MCF 10A (cell line): ENCODE measurements at regions not wholly inside any gene's neighbourhood (a gene's known extent, or its start where the extent isn't known, plus 50 kb on each side); places are given as distances from the start of the nearest gene placed in this dataset.

Experiments
- BruUV-seq: library from RNA; stranded (reverse); fragments of 400-500 nt; replicated peaks from 2 replicates; lab custom pipeline; 2021; lab: Mats Ljungman, UMichigan
- CTCF ChIA-PET: fragments of 300-600 bp; sonication (Branson Sonifier 250); formaldehyde crosslinking; extraction: SDS; loops from one replicate; lab custom pipeline; 2021; ENCODE audit warnings: antibody characterized with exemption, inconsistent platforms; lab: Yijun Ruan, JAX
- POLR2A ChIA-PET: fragments of 300-600, 350-650 bp; sonication (Branson Sonifier 250); formaldehyde crosslinking; extraction: SDS; loops from one replicate; lab custom pipeline; 2020; ENCODE audit warnings: antibody characterized with exemption, inconsistent platforms; lab: Yijun Ruan, JAX
- DNase-seq: peaks from one replicate; pipeline ENCODE4 v3.0.0-alpha.2; 2018; ENCODE audit not compliant: unreplicated experiment
- H3K27ac Mint-ChIP-seq: one replicate; pipeline ENCODE4 v1.8.0; 2022; ENCODE audit warnings: mild to moderate bottlenecking, low read depth, mixed read lengths; ENCODE audit not compliant: unreplicated experiment
- H3K27me3 Mint-ChIP-seq: one replicate; pipeline ENCODE4 v1.8.0; 2022; ENCODE audit warnings: mixed read lengths; ENCODE audit not compliant: insufficient read depth, unreplicated experiment
- H3K36me3 Mint-ChIP-seq: one replicate; pipeline ENCODE4 v1.8.0; 2022; ENCODE audit warnings: mild to moderate bottlenecking, moderate library complexity, mixed read lengths; ENCODE audit not compliant: insufficient read depth, unreplicated experiment
- H3K4me1 Mint-ChIP-seq: one replicate; pipeline ENCODE4 v1.8.0; 2022; ENCODE audit warnings: mixed read lengths; ENCODE audit not compliant: insufficient read depth, unreplicated experiment
- H3K4me3 Mint-ChIP-seq: one replicate; pipeline ENCODE4 v1.8.0; 2022; ENCODE audit warnings: mild to moderate bottlenecking, moderate library complexity, mixed read lengths; ENCODE audit not compliant: unreplicated experiment
- H3K9me3 Mint-ChIP-seq: one replicate; pipeline ENCODE4 v1.8.0; 2022; ENCODE audit warnings: mixed read lengths; ENCODE audit not compliant: unreplicated experiment
- intact Hi-C: fragments of 100-400 bp; cut with micrococcal nuclease; formaldehyde crosslinking; loops from 2 replicates; pipeline ENCODE4 v1.14.1; 2022
- TF ChIP-seq, protein P1 (sequence below): fragments of 200-600 bp; IDR thresholded peaks from one replicate; pipeline ENCODE4 v1.8.0; 2022; ENCODE audit warnings: antibody characterized with exemption, mild to moderate bottlenecking; ENCODE audit not compliant: unreplicated experiment

DNA sequence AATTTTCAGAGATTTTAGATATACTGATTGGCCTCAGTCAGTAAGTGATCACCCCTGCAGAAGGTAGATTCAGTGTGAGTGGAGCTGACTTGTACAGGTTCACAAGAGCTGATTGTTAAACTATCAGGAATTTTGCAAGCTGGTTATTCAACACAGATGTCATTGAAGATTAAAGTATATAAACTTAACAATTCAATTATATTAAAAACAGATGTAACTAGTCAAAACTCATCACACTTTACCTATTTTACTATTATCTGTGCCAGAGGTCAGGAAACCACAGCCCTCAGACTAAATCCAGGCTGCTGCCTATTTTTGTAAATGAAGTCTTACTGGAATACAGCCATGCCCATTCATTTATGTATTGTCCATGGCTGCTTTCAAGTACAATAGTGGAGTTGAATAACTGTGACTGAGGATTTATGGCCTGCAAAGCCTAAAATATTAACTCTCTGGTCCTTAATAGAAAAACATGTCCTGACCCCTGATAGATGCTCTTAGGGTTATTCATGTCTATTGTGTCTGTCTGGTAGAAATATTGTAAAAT, 429.3 kb upstream of the PDZRN3 start:
- BruUV-seq, result no TSS peak
- Mint-ChIP-seq H3K4me3 (no peak overlapping the region), H3K4me1 (no peaks in the 10 kb centered on the region), H3K27ac (no peak overlapping the region), H3K27me3 (peaks cover 3% of the 10 kb centered on the region), H3K36me3 (no peaks in the 10 kb centered on the region), H3K9me3 (no peaks in the 10 kb centered on the region)
- CTCF ChIA-PET, result interaction anchor here (0.5 kb wide), 1 partner anchor 14 kb away, joined by 4 read pairs; no protein-coding TSS in a partner anchor
- TF ChIP-seq, protein P1, sequence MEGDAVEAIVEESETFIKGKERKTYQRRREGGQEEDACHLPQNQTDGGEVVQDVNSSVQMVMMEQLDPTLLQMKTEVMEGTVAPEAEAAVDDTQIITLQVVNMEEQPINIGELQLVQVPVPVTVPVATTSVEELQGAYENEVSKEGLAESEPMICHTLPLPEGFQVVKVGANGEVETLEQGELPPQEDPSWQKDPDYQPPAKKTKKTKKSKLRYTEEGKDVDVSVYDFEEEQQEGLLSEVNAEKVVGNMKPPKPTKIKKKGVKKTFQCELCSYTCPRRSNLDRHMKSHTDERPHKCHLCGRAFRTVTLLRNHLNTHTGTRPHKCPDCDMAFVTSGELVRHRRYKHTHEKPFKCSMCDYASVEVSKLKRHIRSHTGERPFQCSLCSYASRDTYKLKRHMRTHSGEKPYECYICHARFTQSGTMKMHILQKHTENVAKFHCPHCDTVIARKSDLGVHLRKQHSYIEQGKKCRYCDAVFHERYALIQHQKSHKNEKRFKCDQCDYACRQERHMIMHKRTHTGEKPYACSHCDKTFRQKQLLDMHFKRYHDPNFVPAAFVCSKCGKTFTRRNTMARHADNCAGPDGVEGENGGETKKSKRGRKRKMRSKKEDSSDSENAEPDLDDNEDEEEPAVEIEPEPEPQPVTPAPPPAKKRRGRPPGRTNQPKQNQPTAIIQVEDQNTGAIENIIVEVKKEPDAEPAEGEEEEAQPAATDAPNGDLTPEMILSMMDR, result no peak
- intact Hi-C loops, result no loop called here
- POLR2A ChIA-PET, result no interaction called here
- no peak for DNase-seq

DNA sequence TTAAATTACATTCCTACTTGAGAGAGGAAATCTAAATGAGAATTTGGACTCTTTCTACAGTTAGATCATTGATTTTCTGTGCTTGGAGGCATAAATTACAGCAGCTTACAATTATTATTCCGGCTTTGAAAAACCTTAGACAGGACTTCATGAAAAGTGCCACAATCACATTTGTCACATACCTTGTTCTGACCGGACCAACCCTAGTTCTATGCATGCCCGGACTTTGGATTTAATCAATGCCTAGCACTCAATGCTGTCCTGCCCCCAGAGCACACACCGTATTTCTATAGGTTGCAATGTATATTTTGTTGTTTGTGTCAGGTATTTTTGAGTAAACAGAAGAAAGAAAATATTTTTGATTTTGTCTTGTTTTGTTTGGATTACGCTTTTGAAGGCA, 424.7 kb upstream of the PDZRN3 start:
- intact Hi-C loops, result no loop called here
- POLR2A ChIA-PET, result no interaction called here
- CTCF ChIA-PET, result no interaction called here
- H3K36me3 Mint-ChIP-seq, result no peaks in the 10 kb centered on the region
- no peak for DNase-seq
- no peaks in the 10 kb centered on the region for H3K4me1 Mint-ChIP-seq
- no peaks in the 10 kb centered on the region for H3K27me3 Mint-ChIP-seq
- no TSS peak for BruUV-seq
- H3K4me3 Mint-ChIP-seq, result no peak overlapping the region
- no peaks in the 10 kb centered on the region for H3K9me3 Mint-ChIP-seq
- TF ChIP-seq, protein P1, result no peak
- no peak overlapping the region for H3K27ac Mint-ChIP-seq

DNA sequence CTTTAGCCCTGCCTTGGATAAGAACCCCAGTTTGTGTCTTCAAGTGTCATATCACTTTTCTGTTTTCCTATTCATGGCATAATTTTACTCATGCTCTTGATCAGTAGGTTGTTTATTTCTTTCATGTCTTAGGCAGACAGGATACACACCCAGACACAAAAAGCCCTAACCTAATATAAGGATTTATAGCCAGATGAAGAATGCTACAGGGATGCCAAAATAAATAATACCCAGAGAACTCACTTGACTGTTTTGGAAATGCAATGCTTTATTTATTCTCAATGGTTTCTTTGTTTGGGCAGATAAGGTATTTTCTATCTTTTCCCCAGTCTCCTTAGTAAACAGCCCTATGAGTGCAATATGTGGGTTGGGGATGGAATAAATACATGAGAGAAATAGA, 424.0 kb upstream of the PDZRN3 start:
- Mint-ChIP-seq H3K36me3 (no peaks in the 10 kb centered on the region), H3K4me3 (no peak overlapping the region), H3K27ac (no peak overlapping the region), H3K27me3 (no peaks in the 10 kb centered on the region), H3K4me1 (no peaks in the 10 kb centered on the region), H3K9me3 (no peaks in the 10 kb centered on the region)
- BruUV-seq, result no TSS peak
- intact Hi-C loops, result no loop called here
- CTCF ChIA-PET, result no interaction called here
- POLR2A ChIA-PET, result no interaction called here
- TF ChIP-seq, protein P1, result no peak
- DNase-seq, result peak; percentile 9

DNA sequence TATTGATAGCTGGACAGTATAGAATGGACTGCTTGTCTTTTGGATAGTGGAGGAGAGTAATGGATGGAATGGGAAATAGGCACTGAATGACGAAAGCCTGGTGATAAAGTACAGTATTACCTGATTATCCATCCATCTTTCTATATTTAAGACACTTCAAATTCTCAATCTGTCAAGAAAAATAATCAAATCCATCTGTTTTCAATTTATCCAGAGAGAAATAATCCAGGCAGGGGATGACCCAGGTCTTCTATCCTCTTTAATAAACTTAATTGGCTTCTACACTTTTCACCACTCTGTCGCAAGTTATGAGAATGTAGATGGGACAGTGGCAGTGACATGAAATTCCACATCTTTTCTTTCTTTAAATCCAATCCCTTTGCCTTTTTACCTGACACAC, 420.3 kb upstream of the PDZRN3 start:
- TF ChIP-seq, protein P1, result no peak
- Mint-ChIP-seq H3K27me3 (no peaks in the 10 kb centered on the region), H3K4me3 (no peak overlapping the region), H3K36me3 (no peaks in the 10 kb centered on the region), H3K4me1 (no peaks in the 10 kb centered on the region), H3K9me3 (no peaks in the 10 kb centered on the region), H3K27ac (no peak overlapping the region)
- intact Hi-C loops, result no loop called here
- no peak for DNase-seq
- no TSS peak for BruUV-seq
- CTCF ChIA-PET, result no interaction called here
- POLR2A ChIA-PET, result no interaction called here
